D721Med (cell line): ENCODE measurements at regions not wholly inside any gene's neighbourhood (a gene's known extent, or its start where the extent isn't known, plus 50 kb on each side); places are given as distances from the start of the nearest gene placed in this dataset.
"Not testable (repeated sequence)": the region's sequence is repeated elsewhere in the genome, so short reads cannot be mapped to it uniquely, and the experiment has no call there.

Experiments
- DNase-seq: peaks from one replicate; pipeline ENCODE4 v3.0.0; 2011; ENCODE audit warnings: low spot score; ENCODE audit not compliant: insufficient read length
- FAIRE-seq: peaks from 2 replicates; lab custom pipeline; 2011; peaks lifted over from hg19 to GRCh38; lab: Jason Lieb, UNC
- CTCF ChIP-seq: IDR thresholded peaks from 2 replicates; pipeline ENCODE4 v1.5.1; 2012; ENCODE audit warnings: mild to moderate bottlenecking, control low read depth; ENCODE audit not compliant: insufficient read depth; ENCODE audit errors: missing control alignments

GRCh38 chr13:24931450-24932251 is 164.3 kb upstream of the PABPC3 start:
- FAIRE-seq: no peak
- no peak for DNase-seq

GRCh38 chr13:24933106-24934023 is 162.6 kb upstream of the PABPC3 start:
- not testable (repeated sequence) for DNase-seq, FAIRE-seq

More at GRCh38 chr13:24931450-24932251, 164.3 kb upstream of the PABPC3 start:
- TF ChIP-seq CTCF: no peak

GRCh38 chr13:24934024-24934385 is 161.9 kb upstream of the PABPC3 start:
- DNase-seq, FAIRE-seq: not testable (repeated sequence)

GRCh38 chr13:24938966-24939365 is 157.0 kb upstream of the PABPC3 start:
- DNase-seq: no peak
- no peak for FAIRE-seq
- TF ChIP-seq CTCF: no peak

GRCh38 chr13:24941023-24941713 is 154.8 kb upstream of the PABPC3 start:
- FAIRE-seq, DNase-seq: not testable (repeated sequence)

- FAIRE-seq (no peak), DNase-seq (no peak)
- no peak for TF ChIP-seq CTCF
These were observed 152.8 kb upstream of the PABPC3 start for GRCh38 chr13:24943136-24943535.

GRCh38 chr13:24944073-24944472 is 151.9 kb upstream of the PABPC3 start:
- FAIRE-seq: not testable (repeated sequence)

GRCh38 chr13:24948977-24949376 is 147.0 kb upstream of the PABPC3 start:
- DNase-seq, FAIRE-seq: not testable (repeated sequence)

More at GRCh38 chr13:24944073-24944472, 151.9 kb upstream of the PABPC3 start:
- DNase-seq: not testable (repeated sequence)

GRCh38 chr13:24950611-24951010 is 145.3 kb upstream of the PABPC3 start:
- not testable (repeated sequence) for DNase-seq, FAIRE-seq

GRCh38 chr13:24967970-24968369 is 128.0 kb upstream of the PABPC3 start:
- FAIRE-seq, DNase-seq: not testable (repeated sequence)
